ENCODE measurements at regions not wholly inside any gene's neighbourhood (a gene's known extent, or its start where the extent isn't known, plus 50 kb on each side); places are given as distances from the start of the nearest gene placed in this dataset.

- TF ChIP-seq PATZ1 (CRISPR knock-in tag; IDR thresholded peaks at IDR 0.05; ENCODE audit: borderline replicate concordance), result no peak
- TF ChIP-seq BACH2 (CRISPR knock-in tag; IDR thresholded peaks at IDR 0.05; ENCODE audit: borderline replicate concordance), result no peak
- no peak for TF ChIP-seq POU6F1 (CRISPR knock-in tag; IDR thresholded peaks at IDR 0.05; ENCODE audit: borderline replicate concordance, low read depth)
- no peak for TF ChIP-seq CSDC2 (CRISPR knock-in tag; IDR thresholded peaks at IDR 0.05)
- no peak for TF ChIP-seq ISL1 (CRISPR knock-in tag; IDR thresholded peaks at IDR 0.05)
- TF ChIP-seq ZFP30 (CRISPR knock-in tag; IDR thresholded peaks at IDR 0.05), result no peak
- no peak for TF ChIP-seq ZNF8 (CRISPR knock-in tag; IDR thresholded peaks at IDR 0.05)
- TF ChIP-seq ZFP3 (CRISPR knock-in tag; IDR thresholded peaks at IDR 0.05), result no peak
- TF ChIP-seq CREB5 (CRISPR knock-in tag; IDR thresholded peaks at IDR 0.05; ENCODE audit: low read depth), result no peak
- no peak for TF ChIP-seq ZNF565 (CRISPR knock-in tag; conservative IDR thresholded peaks at IDR 0.05; ENCODE audit: low read depth)
- no peak for TF ChIP-seq PPARA (CRISPR knock-in tag; IDR thresholded peaks at IDR 0.05; ENCODE audit: borderline replicate concordance)
- no peak for TF ChIP-seq CSRNP3 (CRISPR knock-in tag; IDR thresholded peaks at IDR 0.05)
- no peak for TF ChIP-seq ARNTL (CRISPR knock-in tag; IDR thresholded peaks at IDR 0.05; ENCODE audit: borderline replicate concordance, low read depth)
- no peak for TF ChIP-seq SNAI2 (CRISPR knock-in tag; IDR thresholded peaks at IDR 0.05)
Observed at GRCh38 chr3:1774597-1774996, 324.1 kb upstream of the CNTN4 start.

Measured in SK-N-SH treated with all-trans-retinoic acid at 6 μM for 48 hours (cell line).